ENCODE measurements at regions not wholly inside any gene's neighbourhood (a gene's known extent, or its start where the extent isn't known, plus 50 kb on each side); places are given as distances from the start of the nearest gene placed in this dataset.

- TF ChIP-seq ZSCAN20 (CRISPR knock-in tag; IDR thresholded peaks at IDR 0.05; ENCODE audit: borderline replicate concordance) (no peak), MAFK (conservative IDR thresholded peaks at IDR 0.05 in 1 of 2, IDR thresholded peaks at IDR 0.05 in 1 of 2; ENCODE audit: low read length in 2 of 2) (no peak)
Observed at GRCh38 chr4:116150152-116150551, 935.2 kb downstream of the TRAM1L1 start.

All from HepG2 (cell line).